ENCODE measurements at regions not wholly inside any gene's neighbourhood (a gene's known extent, or its start where the extent isn't known, plus 50 kb on each side); places are given as distances from the start of the nearest gene placed in this dataset.

DNA sequence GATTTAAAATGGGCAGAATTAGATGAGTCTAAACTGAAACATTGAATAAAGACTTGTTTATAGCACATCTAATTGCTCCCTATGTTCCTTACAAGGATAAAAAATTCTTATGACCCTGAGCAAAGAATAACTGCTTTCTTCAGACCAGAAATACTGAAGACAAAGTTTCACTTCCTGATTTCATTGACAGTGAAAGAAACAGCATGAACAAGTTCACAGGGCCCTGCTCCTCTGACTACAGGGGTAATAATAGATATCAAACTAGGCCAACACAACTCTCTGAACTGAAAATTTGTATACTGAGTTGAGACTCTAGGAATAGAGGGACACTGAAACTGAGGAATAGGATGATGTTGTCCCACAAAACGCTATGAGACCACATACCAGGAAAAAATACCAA is 1383.3 kb upstream of the CDH2 start:
- no peaks in the 10 kb centered on the region for H3K27me3 ChIP-seq (ENCODE audit: control insufficient read depth in 3 of 3, insufficient read depth in 3 of 3, low read length in 2 of 3)
- H3K4me1 ChIP-seq (ENCODE audit: control insufficient read depth in 5 of 5, insufficient read depth in 5 of 5, low read length in 5 of 5) = no peaks in the 10 kb centered on the region
- H3K9ac ChIP-seq (ENCODE audit: insufficient read depth in 1 of 2, low read length in 2 of 2) = no peak overlapping the region
- DNase-seq (no peak), ATAC-seq (ENCODE audit: insufficient read depth, low FRiP score) (no peak)
- H3K36me3 ChIP-seq (ENCODE audit: control insufficient read depth in 4 of 4, insufficient read depth in 4 of 4, low read length in 4 of 4) = no peaks in the 10 kb centered on the region
- no peaks in the 10 kb centered on the region for H3K9me3 ChIP-seq (ENCODE audit: control insufficient read depth in 4 of 4, insufficient read depth in 3 of 4, low read length in 3 of 4)
- TF ChIP-seq, protein P1, sequence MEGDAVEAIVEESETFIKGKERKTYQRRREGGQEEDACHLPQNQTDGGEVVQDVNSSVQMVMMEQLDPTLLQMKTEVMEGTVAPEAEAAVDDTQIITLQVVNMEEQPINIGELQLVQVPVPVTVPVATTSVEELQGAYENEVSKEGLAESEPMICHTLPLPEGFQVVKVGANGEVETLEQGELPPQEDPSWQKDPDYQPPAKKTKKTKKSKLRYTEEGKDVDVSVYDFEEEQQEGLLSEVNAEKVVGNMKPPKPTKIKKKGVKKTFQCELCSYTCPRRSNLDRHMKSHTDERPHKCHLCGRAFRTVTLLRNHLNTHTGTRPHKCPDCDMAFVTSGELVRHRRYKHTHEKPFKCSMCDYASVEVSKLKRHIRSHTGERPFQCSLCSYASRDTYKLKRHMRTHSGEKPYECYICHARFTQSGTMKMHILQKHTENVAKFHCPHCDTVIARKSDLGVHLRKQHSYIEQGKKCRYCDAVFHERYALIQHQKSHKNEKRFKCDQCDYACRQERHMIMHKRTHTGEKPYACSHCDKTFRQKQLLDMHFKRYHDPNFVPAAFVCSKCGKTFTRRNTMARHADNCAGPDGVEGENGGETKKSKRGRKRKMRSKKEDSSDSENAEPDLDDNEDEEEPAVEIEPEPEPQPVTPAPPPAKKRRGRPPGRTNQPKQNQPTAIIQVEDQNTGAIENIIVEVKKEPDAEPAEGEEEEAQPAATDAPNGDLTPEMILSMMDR (IDR thresholded peaks at IDR 0.05; ENCODE audit: control extremely low read depth, extremely low read depth) = no peak
- WGBS, 2 donors = 50 to 78% methylated on average over 1 of the region's 1 CpG
- H3K4me3 ChIP-seq = no peak overlapping the region
- no peak overlapping the region for H3K27ac ChIP-seq (ENCODE audit: low read depth in 1 of 2, low read length in 1 of 2)

DNA sequence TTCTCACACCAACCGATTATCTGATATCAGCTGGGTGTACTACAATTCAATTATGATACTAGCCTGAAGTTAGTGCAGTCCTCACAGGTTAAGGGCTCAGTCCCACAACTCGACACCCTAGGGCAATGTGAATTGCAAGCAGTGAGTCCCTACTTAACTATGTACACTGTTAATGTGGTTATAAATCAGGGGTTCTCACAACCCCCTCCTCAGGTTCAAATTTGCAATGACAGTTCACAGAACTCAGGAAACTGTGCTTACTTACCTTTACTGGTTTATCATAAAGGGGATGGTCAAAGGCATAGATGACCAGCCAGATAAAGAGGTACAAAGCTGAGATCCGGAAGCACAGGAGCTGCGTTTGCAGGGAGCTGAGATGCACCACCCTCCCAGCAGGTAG is 1379.1 kb upstream of the CDH2 start:
- 84% methylated on average over 4 of the region's 4 CpGs for WGBS, 2 donors
- Histone ChIP-seq H3K4me3 (no peak overlapping the region), H3K9ac (ENCODE audit: insufficient read depth in 1 of 2, low read length in 2 of 2) (no peak overlapping the region), H3K4me1 (ENCODE audit: control insufficient read depth in 5 of 5, insufficient read depth in 5 of 5, low read length in 5 of 5) (no peaks in the 10 kb centered on the region), H3K27me3 (ENCODE audit: control insufficient read depth in 3 of 3, insufficient read depth in 3 of 3, low read length in 2 of 3) (no peaks in the 10 kb centered on the region), H3K9me3 (ENCODE audit: control insufficient read depth in 4 of 4, insufficient read depth in 3 of 4, low read length in 3 of 4) (no peaks in the 10 kb centered on the region), H3K27ac (ENCODE audit: low read depth in 1 of 2, low read length in 1 of 2) (no peak overlapping the region), H3K36me3 (ENCODE audit: control insufficient read depth in 4 of 4, insufficient read depth in 4 of 4, low read length in 4 of 4) (no peaks in the 10 kb centered on the region)
- DNase-seq (no peak), ATAC-seq (ENCODE audit: insufficient read depth, low FRiP score) (no peak)
- TF ChIP-seq, protein P1 (IDR thresholded peaks at IDR 0.05; ENCODE audit: control extremely low read depth, extremely low read depth) = no peak

DNA sequence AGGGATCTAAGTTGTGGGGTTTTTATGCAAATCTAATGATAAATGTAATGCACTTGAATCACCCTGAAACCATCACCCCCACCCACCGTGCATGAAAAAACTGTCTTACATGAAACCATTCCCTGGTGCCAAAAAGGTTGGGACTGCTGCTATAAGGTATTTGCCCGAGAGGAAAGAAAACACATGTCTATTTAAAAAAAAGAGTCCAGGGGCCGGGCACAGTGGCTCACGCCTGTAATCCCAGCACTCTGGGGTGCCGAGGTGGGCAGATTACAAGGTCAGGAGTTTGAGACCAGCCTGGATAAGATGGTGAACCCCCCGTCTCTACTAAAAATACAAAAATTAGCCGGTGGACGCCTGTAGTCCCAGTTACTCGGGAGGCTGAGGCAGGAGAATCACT is 1372.8 kb upstream of the CDH2 start:
- Histone ChIP-seq H3K9ac (ENCODE audit: insufficient read depth in 1 of 2, low read length in 2 of 2) (no peak overlapping the region), H3K27me3 (ENCODE audit: control insufficient read depth in 3 of 3, insufficient read depth in 3 of 3, low read length in 2 of 3) (no peaks in the 10 kb centered on the region), H3K27ac (ENCODE audit: low read depth in 1 of 2, low read length in 1 of 2) (no peak overlapping the region), H3K9me3 (ENCODE audit: control insufficient read depth in 4 of 4, insufficient read depth in 3 of 4, low read length in 3 of 4) (peaks cover 0 to 3% (median 0%) of the 10 kb centered on the region in 4 donors), H3K36me3 (ENCODE audit: control insufficient read depth in 4 of 4, insufficient read depth in 4 of 4, low read length in 4 of 4) (no peaks in the 10 kb centered on the region), H3K4me3 (no peak overlapping the region), H3K4me1 (ENCODE audit: control insufficient read depth in 5 of 5, insufficient read depth in 5 of 5, low read length in 5 of 5) (no peaks in the 10 kb centered on the region)
- 90 to 93% methylated on average over 9 of the region's 9 CpGs for WGBS, 2 donors
- TF ChIP-seq, protein P1 (IDR thresholded peaks at IDR 0.05; ENCODE audit: control extremely low read depth, extremely low read depth) = no peak
- DNase-seq (no peak), ATAC-seq (ENCODE audit: insufficient read depth, low FRiP score) (no peak)

DNA sequence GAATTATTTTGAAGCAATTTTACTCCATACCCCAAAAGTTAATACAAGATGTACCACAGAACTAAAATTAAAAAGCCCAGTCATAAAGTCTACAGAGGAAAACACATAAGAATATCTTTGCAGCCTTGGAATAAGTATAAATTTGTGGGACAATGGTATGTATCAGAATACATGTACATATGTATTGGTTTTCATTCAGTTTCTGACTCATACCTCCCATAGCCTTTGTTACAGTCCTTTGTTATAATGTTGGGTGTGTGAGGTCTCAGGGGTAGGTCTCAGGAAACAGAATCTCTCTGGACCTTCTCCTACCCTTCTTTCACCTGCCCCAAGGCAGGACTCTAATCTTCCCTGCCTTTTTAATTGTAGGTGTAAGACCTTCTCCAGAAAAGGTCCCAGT is 1370.7 kb upstream of the CDH2 start:
- no peaks in the 10 kb centered on the region for H3K36me3 ChIP-seq (ENCODE audit: control insufficient read depth in 4 of 4, insufficient read depth in 4 of 4, low read length in 4 of 4)

More for the DNA sequence above, 1370.7 kb upstream of the CDH2 start:
- H3K9me3 ChIP-seq (ENCODE audit: control insufficient read depth in 4 of 4, insufficient read depth in 3 of 4, low read length in 3 of 4) = peaks cover 0 to 3% (median 0%) of the 10 kb centered on the region in 4 donors
- TF ChIP-seq, protein P1 (IDR thresholded peaks at IDR 0.05; ENCODE audit: control extremely low read depth, extremely low read depth) = no peak
- ATAC-seq (ENCODE audit: insufficient read depth, low FRiP score) = no peak
- DNase-seq = no peak
- H3K27me3 ChIP-seq (ENCODE audit: control insufficient read depth in 3 of 3, insufficient read depth in 3 of 3, low read length in 2 of 3) = no peaks in the 10 kb centered on the region
- H3K27ac ChIP-seq (ENCODE audit: low read depth in 1 of 2, low read length in 1 of 2) = no peak overlapping the region
- no peak overlapping the region for H3K9ac ChIP-seq (ENCODE audit: insufficient read depth in 1 of 2, low read length in 2 of 2)
- H3K4me1 ChIP-seq (ENCODE audit: control insufficient read depth in 5 of 5, insufficient read depth in 5 of 5, low read length in 5 of 5) = no peaks in the 10 kb centered on the region
- H3K4me3 ChIP-seq = no peak overlapping the region

Data from lung (tissue), 11 donors.